ENCODE measurements at regions not wholly inside any gene's neighbourhood (a gene's known extent, or its start where the extent isn't known, plus 50 kb on each side); places are given as distances from the start of the nearest gene placed in this dataset.

GRCh38 chr12:91982946-91983345 is 162.7 kb downstream of the BTG1 start:
- 80% methylated on average over 3 of the region's 5 CpGs for WGBS (ENCODE audit: insufficient coverage, low coverage, low lambda C conversion rate, missing lambda C conversion rate)
- no peak overlapping the region for H3K27ac ChIP-seq
- no peak for TF ChIP-seq CTCF (IDR thresholded peaks at IDR 0.05)
- TF ChIP-seq POLR2A (IDR thresholded peaks at IDR 0.05), result no peak
- H3K4me1 ChIP-seq, result no peaks in the 10 kb centered on the region
- no peak overlapping the region for H3K4me3 ChIP-seq
- ATAC-seq (no peak), DNase-seq (no peak)
- no peaks in the 10 kb centered on the region for H3K36me3 ChIP-seq
- H3K27me3 ChIP-seq, result no peaks in the 10 kb centered on the region
- H3K9me3 ChIP-seq, result no peaks in the 10 kb centered on the region
- intact Hi-C loops (cut with DNase I), result no loop called here

- Histone ChIP-seq H3K4me1 (no peaks in the 10 kb centered on the region), H3K27ac (no peak overlapping the region), H3K4me3 (no peak overlapping the region), H3K9me3 (no peaks in the 10 kb centered on the region), H3K36me3 (no peaks in the 10 kb centered on the region), H3K27me3 (no peaks in the 10 kb centered on the region)
- intact Hi-C loops (cut with DNase I), result no loop called here
- DNase-seq, result no peak
- TF ChIP-seq POLR2A (IDR thresholded peaks at IDR 0.05), result no peak
- no peak for TF ChIP-seq CTCF (IDR thresholded peaks at IDR 0.05)
- ATAC-seq, result no peak
These were observed 165.2 kb downstream of the BTG1 start for GRCh38 chr12:91980389-91980821.

- intact Hi-C loops (cut with DNase I), result no loop called here
- no peaks in the 10 kb centered on the region for H3K36me3 ChIP-seq
- H3K27ac ChIP-seq, result no peak overlapping the region
- H3K4me3 ChIP-seq, result no peak overlapping the region
- H3K4me1 ChIP-seq, result no peaks in the 10 kb centered on the region
- no peaks in the 10 kb centered on the region for H3K27me3 ChIP-seq
- ATAC-seq, result no peak
- TF ChIP-seq POLR2A (IDR thresholded peaks at IDR 0.05), result no peak
- TF ChIP-seq CTCF (IDR thresholded peaks at IDR 0.05), result no peak
- H3K9me3 ChIP-seq, result no peaks in the 10 kb centered on the region
- DNase-seq, result no peak
- WGBS (ENCODE audit: insufficient coverage, low coverage, low lambda C conversion rate, missing lambda C conversion rate), result 42% methylated on average over 2 of the region's 2 CpGs
These were observed 167.5 kb downstream of the BTG1 start for GRCh38 chr12:91978143-91978542.

GRCh38 chr12:91975891-91976290 is 169.8 kb downstream of the BTG1 start:
- H3K36me3 ChIP-seq, result no peaks in the 10 kb centered on the region
- TF ChIP-seq POLR2A (IDR thresholded peaks at IDR 0.05) (no peak), CTCF (IDR thresholded peaks at IDR 0.05) (no peak)
- no peaks in the 10 kb centered on the region for H3K4me1 ChIP-seq
- H3K4me3 ChIP-seq, result no peak overlapping the region
- no peak overlapping the region for H3K27ac ChIP-seq
- intact Hi-C loops (cut with DNase I), result no loop called here
- H3K27me3 ChIP-seq, result no peaks in the 10 kb centered on the region
- WGBS (ENCODE audit: insufficient coverage, low coverage, low lambda C conversion rate, missing lambda C conversion rate), result 88% methylated on average over 6 of the region's 6 CpGs
- DNase-seq (no peak), ATAC-seq (no peak)
- no peaks in the 10 kb centered on the region for H3K9me3 ChIP-seq

GRCh38 chr12:91974541-91975085 is 171.0 kb downstream of the BTG1 start:
- no peak overlapping the region for H3K4me3 ChIP-seq
- H3K27me3 ChIP-seq, result no peaks in the 10 kb centered on the region
- no peaks in the 10 kb centered on the region for H3K4me1 ChIP-seq
- no peak overlapping the region for H3K27ac ChIP-seq
- no peaks in the 10 kb centered on the region for H3K9me3 ChIP-seq
- ATAC-seq (no peak), DNase-seq (no peak)
- 79% methylated on average over 3 of the region's 3 CpGs for WGBS (ENCODE audit: insufficient coverage, low coverage, low lambda C conversion rate, missing lambda C conversion rate)
- intact Hi-C loops (cut with DNase I), result no loop called here
- no peaks in the 10 kb centered on the region for H3K36me3 ChIP-seq
- TF ChIP-seq POLR2A (IDR thresholded peaks at IDR 0.05) (no peak), CTCF (IDR thresholded peaks at IDR 0.05) (no peak)

All from right lobe of liver (tissue), 6 donors.